Body of pancreas (tissue), 4 donors: ENCODE measurements at regions not wholly inside any gene's neighbourhood (a gene's known extent, or its start where the extent isn't known, plus 50 kb on each side); places are given as distances from the start of the nearest gene placed in this dataset.

Experiments used
- CTCF ChIP-seq, 7 experiments: fragments of 450-650 bp in 4 of 7; fragments of 200-600 bp in 3 of 7; sonication (generic) in 3 of 7; IDR thresholded peaks; one replicate each; pipeline ENCODE4 v1.5.1; 2016 to 2019; ENCODE audit warnings: antibody characterized with exemption in 7 of 7
- POLR2A ChIP-seq, 3 donors: fragments of 450-650 bp; IDR thresholded peaks; one replicate each; pipeline ENCODE4 v1.6.1; 2016; ENCODE audit warnings: antibody characterized with exemption in 3 of 3, mild to moderate bottlenecking in 2 of 3

GRCh38 chr20:16885746-16886145, 137.6 kb downstream of the OTOR start:
- TF ChIP-seq POLR2A (IDR thresholded peaks at IDR 0.05) (no peak), CTCF (IDR thresholded peaks at IDR 0.05) (no peak)
